DMS53 treated with DMSO at 0.1 percent for 48 hours (cell line): ENCODE measurements at regions not wholly inside any gene's neighbourhood (a gene's known extent, or its start where the extent isn't known, plus 50 kb on each side); places are given as distances from the start of the nearest gene placed in this dataset.
A peak's percentile ranks its signal among the peaks of the same experiment; 100 is the strongest.
"Not testable (repeated sequence)": the region's sequence is repeated elsewhere in the genome, so short reads cannot be mapped to it uniquely, and the experiment has no call there.

ENCODE experiments used
- DNase-seq: peaks from one replicate; lab custom pipeline; 2025; ENCODE audit not compliant: unreplicated experiment; lab: John Stamatoyannopoulos, UW

GRCh38 chr6:74891349-74891831 is 314.5 kb downstream of the COL12A1 start:
- no peak for DNase-seq

GRCh38 chr6:74889635-74890034 is 316.2 kb downstream of the COL12A1 start:
- DNase-seq, result no peak

GRCh38 chr6:74888741-74889140 is 317.1 kb downstream of the COL12A1 start:
- not testable (repeated sequence) for DNase-seq

GRCh38 chr6:74879976-74880375 is 325.9 kb downstream of the COL12A1 start:
- DNase-seq, result no peak

GRCh38 chr6:74879234-74879633 is 326.6 kb downstream of the COL12A1 start:
- DNase-seq, result no peak

GRCh38 chr6:74875193-74875592 is 330.7 kb downstream of the COL12A1 start:
- DNase-seq, result no peak

- no peak for DNase-seq
Observed at GRCh38 chr6:74872754-74873476, 332.9 kb downstream of the COL12A1 start.

GRCh38 chr6:74871757-74872156 is 334.1 kb downstream of the COL12A1 start:
- DNase-seq, result no peak

- DNase-seq, result peak; percentile 69
Observed at GRCh38 chr6:74870403-74870802, 335.4 kb downstream of the COL12A1 start.

GRCh38 chr6:74867291-74867690 is 338.6 kb downstream of the COL12A1 start:
- no peak for DNase-seq

GRCh38 chr6:74863968-74864367 is 341.9 kb downstream of the COL12A1 start:
- no peak for DNase-seq

GRCh38 chr6:74860456-74860855 is 345.4 kb downstream of the COL12A1 start:
- no peak for DNase-seq

GRCh38 chr6:74857157-74857556 is 348.7 kb downstream of the COL12A1 start:
- no peak for DNase-seq

GRCh38 chr6:74853991-74854390 is 351.9 kb downstream of the COL12A1 start:
- DNase-seq, result no peak

GRCh38 chr6:74851596-74851995 is 354.3 kb downstream of the COL12A1 start:
- DNase-seq, result no peak

- DNase-seq, result no peak
Observed at GRCh38 chr6:74840953-74841352, 364.9 kb downstream of the COL12A1 start.

- DNase-seq, result no peak
Observed at GRCh38 chr6:74834967-74835366, 370.9 kb downstream of the COL12A1 start.

GRCh38 chr6:74826263-74826662 is 379.6 kb downstream of the COL12A1 start:
- no peak for DNase-seq

GRCh38 chr6:74814440-74814839 is 391.4 kb downstream of the COL12A1 start:
- no peak for DNase-seq

GRCh38 chr6:74807674-74808073 is 398.2 kb downstream of the COL12A1 start:
- DNase-seq, result no peak

GRCh38 chr6:74805916-74806696 is 399.7 kb downstream of the COL12A1 start:
- no peak for DNase-seq

- DNase-seq, result no peak
Observed at GRCh38 chr6:74798302-74798701, 407.6 kb downstream of the COL12A1 start.
